ENCODE measurements at regions not wholly inside any gene's neighbourhood (a gene's known extent, or its start where the extent isn't known, plus 50 kb on each side); places are given as distances from the start of the nearest gene placed in this dataset.

GRCh38 chr14:23785208-23785607, 149.0 kb downstream of the DHRS2 start:
- no peak for TF ChIP-seq CTCF (IDR thresholded peaks at IDR 0.05; ENCODE audit: insufficient read depth, low read length, poor library complexity, severe bottlenecking)
- Histone ChIP-seq H3K36me3 (ENCODE audit: control insufficient read depth, insufficient read depth, low read length) (no peaks in the 10 kb centered on the region), H3K4me3 (replicated peaks; ENCODE audit: low read depth, low read length) (no peak overlapping the region), H3K27me3 (replicated peaks; ENCODE audit: control insufficient read depth, insufficient read depth, low read length) (no peaks in the 10 kb centered on the region)
- DNase-seq (ENCODE audit: extremely low read depth, insufficient read length): no peak

- no peak for DNase-seq (ENCODE audit: extremely low read depth, insufficient read length)
- no peaks in the 10 kb centered on the region for H3K36me3 ChIP-seq (ENCODE audit: control insufficient read depth, insufficient read depth, low read length)
- TF ChIP-seq CTCF (IDR thresholded peaks at IDR 0.05; ENCODE audit: insufficient read depth, low read length, poor library complexity, severe bottlenecking): no peak
- no peak overlapping the region for H3K4me3 ChIP-seq (replicated peaks; ENCODE audit: low read depth, low read length)
- no peaks in the 10 kb centered on the region for H3K27me3 ChIP-seq (replicated peaks; ENCODE audit: control insufficient read depth, insufficient read depth, low read length)
Observed at GRCh38 chr14:23787436-23787835, 151.3 kb downstream of the DHRS2 start.

- no peaks in the 10 kb centered on the region for H3K36me3 ChIP-seq (ENCODE audit: control insufficient read depth, insufficient read depth, low read length)
- no peaks in the 10 kb centered on the region for H3K27me3 ChIP-seq (replicated peaks; ENCODE audit: control insufficient read depth, insufficient read depth, low read length)
- no peak for TF ChIP-seq CTCF (IDR thresholded peaks at IDR 0.05; ENCODE audit: insufficient read depth, low read length, poor library complexity, severe bottlenecking)
- no peak overlapping the region for H3K4me3 ChIP-seq (replicated peaks; ENCODE audit: low read depth, low read length)
- DNase-seq (ENCODE audit: extremely low read depth, insufficient read length): no peak
Observed at GRCh38 chr14:23789696-23790095, 153.5 kb downstream of the DHRS2 start.

GRCh38 chr14:23793532-23793931, 157.4 kb downstream of the DHRS2 start:
- H3K27me3 ChIP-seq (replicated peaks; ENCODE audit: control insufficient read depth, insufficient read depth, low read length): no peaks in the 10 kb centered on the region; the same call in 1 of the 2 replicates
- DNase-seq (ENCODE audit: extremely low read depth, insufficient read length): no peak
- no peaks in the 10 kb centered on the region for H3K36me3 ChIP-seq (ENCODE audit: control insufficient read depth, insufficient read depth, low read length)
- no peak overlapping the region for H3K4me3 ChIP-seq (replicated peaks; ENCODE audit: low read depth, low read length)
- TF ChIP-seq CTCF (IDR thresholded peaks at IDR 0.05; ENCODE audit: insufficient read depth, low read length, poor library complexity, severe bottlenecking): no peak

GRCh38 chr14:23800811-23801210, 152.8 kb upstream of the DHRS4 start:
- H3K27me3 ChIP-seq (replicated peaks; ENCODE audit: control insufficient read depth, insufficient read depth, low read length): no peaks in the 10 kb centered on the region; the same call in 1 of the 2 replicates
- DNase-seq (ENCODE audit: extremely low read depth, insufficient read length): no peak
- no peaks in the 10 kb centered on the region for H3K36me3 ChIP-seq (ENCODE audit: control insufficient read depth, insufficient read depth, low read length)
- TF ChIP-seq CTCF (IDR thresholded peaks at IDR 0.05; ENCODE audit: insufficient read depth, low read length, poor library complexity, severe bottlenecking): no peak
- no peak overlapping the region for H3K4me3 ChIP-seq (replicated peaks; ENCODE audit: low read depth, low read length)

- H3K27me3 ChIP-seq (replicated peaks; ENCODE audit: control insufficient read depth, insufficient read depth, low read length): no peaks in the 10 kb centered on the region; the same call in 1 of the 2 replicates
- TF ChIP-seq CTCF (IDR thresholded peaks at IDR 0.05; ENCODE audit: insufficient read depth, low read length, poor library complexity, severe bottlenecking): no peak
- H3K4me3 ChIP-seq (replicated peaks; ENCODE audit: low read depth, low read length): no peak overlapping the region
- DNase-seq (ENCODE audit: extremely low read depth, insufficient read length): no peak
- no peaks in the 10 kb centered on the region for H3K36me3 ChIP-seq (ENCODE audit: control insufficient read depth, insufficient read depth, low read length)
Observed at GRCh38 chr14:23801766-23802165, 151.8 kb upstream of the DHRS4 start.
